SK-N-SH (cell line): ENCODE measurements at regions not wholly inside any gene's neighbourhood (a gene's known extent, or its start where the extent isn't known, plus 50 kb on each side); places are given as distances from the start of the nearest gene placed in this dataset.

Source experiments
- CTCF ChIA-PET: fragments of 300-600, 350-600 bp; formaldehyde crosslinking; extraction: SDS; loops from one replicate; lab custom pipeline; 2021; lab: Yijun Ruan, JAX
- POLR2A ChIA-PET: fragments of 350-600 bp; sonication (Branson Sonifier 250); formaldehyde crosslinking; extraction: SDS; loops from one replicate; lab custom pipeline; 2020; ENCODE audit warnings: antibody characterized with exemption, inconsistent platforms; lab: Yijun Ruan, JAX
- DNase-seq: peaks from one replicate; pipeline ENCODE4 v3.0.0; 2012
- H2AFZ ChIP-seq: fragments of 200-600 bp; sonication (generic); 2 replicates; pipeline ENCODE4 v1.8.1; 2016; ENCODE audit warnings: antibody characterized with exemption, mild to moderate bottlenecking, low read depth
- H3F3A ChIP-seq: fragments of 200-600 bp; sonication (generic); replicated peaks from 2 replicates; pipeline ENCODE3; 2016; ENCODE audit warnings: antibody characterized with exemption, mild to moderate bottlenecking; ENCODE audit not compliant: insufficient read depth
- H3K27ac ChIP-seq, 2 experiments: fragments of 200-500 bp in 1 of 2; fragments of 200-600 bp in 1 of 2; sonication (Bioruptor generic) in 1 of 2; sonication (generic), shearing (Covaris generic) in 1 of 2; 2 replicates each; pipeline versions ENCODE4 v1.5.1 to v1.6.1; 2014 to 2016; ENCODE audit warnings: low read depth in 2 of 2, inconsistent platforms in 1 of 2, low read length in 1 of 2, mild to moderate bottlenecking in 1 of 2, mixed read lengths in 1 of 2
- H3K27me3 ChIP-seq: fragments of 200-600 bp; sonication (generic), shearing (Covaris generic); 2 replicates; pipeline ENCODE4 v1.6.1; 2016; ENCODE audit warnings: mixed run types; ENCODE audit not compliant: insufficient read depth
- H3K36me3 ChIP-seq, 2 experiments: fragments of 200-500 bp in 1 of 2; fragments of 200-600 bp in 1 of 2; sonication (Bioruptor generic) in 1 of 2; sonication (generic) in 1 of 2; replicated peaks in 1 of 2; 2 replicates each; pipeline versions ENCODE3 to v1.5.1; 2014 to 2016; ENCODE audit warnings: low read length in 1 of 2, mild to moderate bottlenecking in 1 of 2; ENCODE audit not compliant: insufficient read depth in 2 of 2, control insufficient read depth in 1 of 2
- H3K4me1 ChIP-seq, 2 experiments: fragments of 200-500 bp in 1 of 2; fragments of 200-600 bp in 1 of 2; sonication (Bioruptor generic) in 1 of 2; sonication (generic), shearing (Covaris generic) in 1 of 2; 2 replicates each; pipeline versions ENCODE4 v1.5.1 to v1.6.1; 2014 to 2016; ENCODE audit warnings: low read depth in 1 of 2, low read length in 1 of 2, mixed run types in 1 of 2; ENCODE audit not compliant: insufficient read depth in 2 of 2, control insufficient read depth in 1 of 2
- H3K4me2 ChIP-seq: fragments of 200-600 bp; sonication (generic), shearing (Covaris generic); 2 replicates; pipeline ENCODE4 v1.6.1; 2017; ENCODE audit warnings: mixed run types
- H3K4me3 ChIP-seq, 2 experiments: fragments of 200-500 bp in 1 of 2; fragments of 200-600 bp in 1 of 2; sonication (Bioruptor generic) in 1 of 2; sonication (generic), shearing (Covaris generic) in 1 of 2; 2 replicates each; pipeline versions ENCODE4 v1.5.1 to v1.8.1; 2014 to 2016; ENCODE audit warnings: low read depth in 2 of 2, inconsistent platforms in 1 of 2, low read length in 1 of 2, mild to moderate bottlenecking in 1 of 2, mixed read lengths in 1 of 2, moderate library complexity in 1 of 2
- H3K79me2 ChIP-seq: fragments of 200-600 bp; sonication (generic); 2 replicates; pipeline ENCODE4 v1.8.1; 2017; ENCODE audit warnings: mild to moderate bottlenecking; ENCODE audit not compliant: insufficient read depth
- H3K9ac ChIP-seq: fragments of 200-600 bp; sonication (generic); 2 replicates; pipeline ENCODE4 v1.6.1; 2017; ENCODE audit warnings: mixed run types
- H3K9me2 ChIP-seq: fragments of 200-600 bp; sonication (generic); 2 replicates; pipeline ENCODE4 v1.6.1; 2017; ENCODE audit warnings: mixed run types
- H3K9me3 ChIP-seq: fragments of 200-600 bp; sonication (generic); 2 replicates; pipeline ENCODE4 v1.6.1; 2017; ENCODE audit warnings: mixed run types, mild to moderate bottlenecking, moderate library complexity
- H4K20me1 ChIP-seq: fragments of 200-600 bp; sonication (generic); 2 replicates; pipeline ENCODE4 v1.6.1; 2017; ENCODE audit warnings: mild to moderate bottlenecking, mixed run types; ENCODE audit not compliant: insufficient read depth
- MEF2A ChIP-seq: IDR thresholded peaks from 2 replicates; pipeline ENCODE4 v1.4.0; 2012; ENCODE audit warnings: low read depth, borderline replicate concordance
- MXI1 ChIP-seq: IDR thresholded peaks from 2 replicates; pipeline ENCODE4 v1.6.1; 2012; ENCODE audit warnings: mild to moderate bottlenecking, low read depth, low read length, improper control_type of control experiment
- NFIC ChIP-seq: IDR thresholded peaks from 2 replicates; pipeline ENCODE4 v1.4.0; 2012; ENCODE audit warnings: borderline replicate concordance
- NRF1 ChIP-seq: IDR thresholded peaks from 2 replicates; pipeline ENCODE4 v1.6.1; 2012; ENCODE audit warnings: low read depth, mild to moderate bottlenecking, low read length
- RAD21 ChIP-seq: IDR thresholded peaks from 2 replicates; pipeline ENCODE4 v1.6.1; 2012; ENCODE audit warnings: mild to moderate bottlenecking, low read length
- RCOR1 ChIP-seq: fragments of 150-350 bp; IDR thresholded peaks from 2 replicates; pipeline ENCODE4 v1.6.1; 2017; ENCODE audit warnings: antibody characterized with exemption, low read length
- RXRA ChIP-seq: IDR thresholded peaks from 2 replicates; pipeline ENCODE4 v1.4.0; 2012; ENCODE audit warnings: low read depth, mild to moderate bottlenecking, borderline replicate concordance
- SMC3 ChIP-seq: IDR thresholded peaks from 2 replicates; pipeline ENCODE4 v1.6.1; 2012; ENCODE audit warnings: low read depth, low read length, improper control_type of control experiment
- TAF1 ChIP-seq: IDR thresholded peaks from 2 replicates; pipeline ENCODE4 v1.6.1; 2012; ENCODE audit warnings: low read depth, mild to moderate bottlenecking, low read length, moderate library complexity, borderline replicate concordance
- TEAD4 ChIP-seq: IDR thresholded peaks from 2 replicates; pipeline ENCODE4 v1.4.0; 2012; ENCODE audit warnings: mild to moderate bottlenecking, borderline replicate concordance; ENCODE audit not compliant: insufficient read depth
- USF2 ChIP-seq: fragments of 150-350 bp; IDR thresholded peaks from 2 replicates; pipeline ENCODE4 v1.6.1; 2017; ENCODE audit warnings: antibody characterized with exemption, low read length, low read depth, borderline replicate concordance
- YY1 ChIP-seq: IDR thresholded peaks from 2 replicates; pipeline ENCODE4 v1.4.0; 2012; ENCODE audit warnings: low read depth, mild to moderate bottlenecking
- WGBS: methylation state at CpG from one replicate; pipeline ENCODE4 v1.1.6; 2017; ENCODE audit warnings: low lambda C conversion rate; 5-methylcytosine and 5-hydroxymethylcytosine counted together
- TF ChIP-seq, protein P1 (sequence below): IDR thresholded peaks from 2 replicates; pipeline ENCODE4 v1.6.1; 2012; ENCODE audit warnings: mild to moderate bottlenecking, low read depth, low read length, moderate library complexity

- TF ChIP-seq MXI1: no peak
Measured at GRCh38 chr1:30311749-30312148, 411.6 kb downstream of the MATN1 start (continued).

GRCh38 chr1:30310966-30311742 lies 412.2 kb downstream of the MATN1 start:
- Histone ChIP-seq H3K36me3 (no peaks in the 10 kb centered on the region), H3F3A (no peaks in the 10 kb centered on the region), H3K79me2 (no peaks in the 10 kb centered on the region), H3K27ac (no peak overlapping the region)
- no peak for DNase-seq
- CTCF ChIA-PET: interaction anchor here (0.6 to 1.5 kb wide), 8 partner anchors 11 to 397 kb away, joined by 3 to 5 read pairs (median 4); no protein-coding TSS in a partner anchor
- 17% methylated on average over 6 of the region's 11 CpGs for WGBS
- no peak for TF ChIP-seq TAF1
- no peak for TF ChIP-seq RXRA
- TF ChIP-seq RAD21: no peak
- no peak for TF ChIP-seq MEF2A
- no peak for TF ChIP-seq USF2
- TF ChIP-seq NFIC: no peak
- no peak for TF ChIP-seq TEAD4
- TF ChIP-seq NRF1: no peak
- TF ChIP-seq SMC3: no peak
- TF ChIP-seq, protein P1, sequence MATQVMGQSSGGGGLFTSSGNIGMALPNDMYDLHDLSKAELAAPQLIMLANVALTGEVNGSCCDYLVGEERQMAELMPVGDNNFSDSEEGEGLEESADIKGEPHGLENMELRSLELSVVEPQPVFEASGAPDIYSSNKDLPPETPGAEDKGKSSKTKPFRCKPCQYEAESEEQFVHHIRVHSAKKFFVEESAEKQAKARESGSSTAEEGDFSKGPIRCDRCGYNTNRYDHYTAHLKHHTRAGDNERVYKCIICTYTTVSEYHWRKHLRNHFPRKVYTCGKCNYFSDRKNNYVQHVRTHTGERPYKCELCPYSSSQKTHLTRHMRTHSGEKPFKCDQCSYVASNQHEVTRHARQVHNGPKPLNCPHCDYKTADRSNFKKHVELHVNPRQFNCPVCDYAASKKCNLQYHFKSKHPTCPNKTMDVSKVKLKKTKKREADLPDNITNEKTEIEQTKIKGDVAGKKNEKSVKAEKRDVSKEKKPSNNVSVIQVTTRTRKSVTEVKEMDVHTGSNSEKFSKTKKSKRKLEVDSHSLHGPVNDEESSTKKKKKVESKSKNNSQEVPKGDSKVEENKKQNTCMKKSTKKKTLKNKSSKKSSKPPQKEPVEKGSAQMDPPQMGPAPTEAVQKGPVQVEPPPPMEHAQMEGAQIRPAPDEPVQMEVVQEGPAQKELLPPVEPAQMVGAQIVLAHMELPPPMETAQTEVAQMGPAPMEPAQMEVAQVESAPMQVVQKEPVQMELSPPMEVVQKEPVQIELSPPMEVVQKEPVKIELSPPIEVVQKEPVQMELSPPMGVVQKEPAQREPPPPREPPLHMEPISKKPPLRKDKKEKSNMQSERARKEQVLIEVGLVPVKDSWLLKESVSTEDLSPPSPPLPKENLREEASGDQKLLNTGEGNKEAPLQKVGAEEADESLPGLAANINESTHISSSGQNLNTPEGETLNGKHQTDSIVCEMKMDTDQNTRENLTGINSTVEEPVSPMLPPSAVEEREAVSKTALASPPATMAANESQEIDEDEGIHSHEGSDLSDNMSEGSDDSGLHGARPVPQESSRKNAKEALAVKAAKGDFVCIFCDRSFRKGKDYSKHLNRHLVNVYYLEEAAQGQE: no peak
- TF ChIP-seq YY1: no peak
- TF ChIP-seq RCOR1: no peak
- TF ChIP-seq, all 33 proteins: peak for 0
- Histone ChIP-seq H3K4me2 (no peak overlapping the region), H3K9me2 (no peaks in the 10 kb centered on the region), H3K9me3 (no peaks in the 10 kb centered on the region), H3K27me3 (no peaks in the 10 kb centered on the region), H3K4me3 (no peak overlapping the region), H2AFZ (no peak overlapping the region), H3K9ac (no peak overlapping the region), H4K20me1 (no peaks in the 10 kb centered on the region), H3K4me1 (no peaks in the 10 kb centered on the region; a peak in 1 of 4 replicates)
- POLR2A ChIA-PET: no interaction called here
